ENCODE measurements at regions not wholly inside any gene's neighbourhood (a gene's known extent, or its start where the extent isn't known, plus 50 kb on each side); places are given as distances from the start of the nearest gene placed in this dataset.

- no peak overlapping the region for H3K27ac ChIP-seq
Measured at GRCh38 chrX:110965409-110966090, 130.4 kb upstream of the PAK3 start.

DNA sequence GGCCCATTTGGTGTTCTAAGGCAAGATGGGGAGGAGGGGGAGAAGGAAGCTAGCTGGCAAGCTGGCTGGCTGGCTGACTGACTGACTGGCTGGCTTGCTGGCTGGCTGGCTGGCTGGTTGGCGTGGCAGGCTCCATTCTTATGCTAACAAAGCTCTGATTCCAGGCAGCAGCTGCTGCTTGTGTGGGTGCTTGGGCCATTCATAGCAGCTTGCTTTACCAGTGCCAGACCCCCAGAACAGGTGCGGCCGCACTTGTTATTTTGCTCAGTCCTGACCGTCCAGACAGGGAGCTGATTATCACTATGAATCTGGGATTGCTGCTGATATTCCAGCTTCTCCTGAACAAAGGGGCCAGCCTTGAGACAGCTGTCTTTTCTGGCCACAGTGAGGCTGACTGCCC lies 131.2 kb upstream of the PAK3 start:
- no peak for TF ChIP-seq CTCF (conservative IDR thresholded peaks at IDR 0.05)
- no peak overlapping the region for H3K27ac ChIP-seq

More at GRCh38 chrX:110965409-110966090, 130.4 kb upstream of the PAK3 start:
- no peak for TF ChIP-seq CTCF (conservative IDR thresholded peaks at IDR 0.05)

GRCh38 chrX:110962451-110962850 lies 133.5 kb upstream of the PAK3 start:
- H3K27ac ChIP-seq = no peak overlapping the region
- no peak for TF ChIP-seq CTCF (conservative IDR thresholded peaks at IDR 0.05)

GRCh38 chrX:110955706-110956105 lies 140.3 kb upstream of the PAK3 start:
- no peak for TF ChIP-seq CTCF (conservative IDR thresholded peaks at IDR 0.05)
- H3K27ac ChIP-seq = no peak overlapping the region

- no peak for TF ChIP-seq CTCF (conservative IDR thresholded peaks at IDR 0.05)
- H3K27ac ChIP-seq = no peak overlapping the region
Measured at GRCh38 chrX:110954428-110955100, 141.4 kb upstream of the PAK3 start.

GRCh38 chrX:110951472-110952269 lies 144.3 kb upstream of the PAK3 start:
- no peak overlapping the region for H3K27ac ChIP-seq
- TF ChIP-seq CTCF (conservative IDR thresholded peaks at IDR 0.05) = no peak

Measured in VCaP (cell line).